GM19023 (cell line): ENCODE measurements at regions not wholly inside any gene's neighbourhood (a gene's known extent, or its start where the extent isn't known, plus 50 kb on each side); places are given as distances from the start of the nearest gene placed in this dataset.
"Not testable (repeated sequence)": the region's sequence is repeated elsewhere in the genome, so short reads cannot be mapped to it uniquely, and the experiment has no call there.

Experiments used
- ATAC-seq: cut with Tn5 transposase; IDR thresholded peaks from one replicate; pipeline ENCODE4 v1.9.1; 2021; ENCODE audit warnings: mild to moderate bottlenecking, moderate library complexity; ENCODE audit not compliant: unreplicated experiment

GRCh38 chr13:76829572-76830327 is 56.5 kb downstream of the KCTD12 start:
- no peak for ATAC-seq

DNA sequence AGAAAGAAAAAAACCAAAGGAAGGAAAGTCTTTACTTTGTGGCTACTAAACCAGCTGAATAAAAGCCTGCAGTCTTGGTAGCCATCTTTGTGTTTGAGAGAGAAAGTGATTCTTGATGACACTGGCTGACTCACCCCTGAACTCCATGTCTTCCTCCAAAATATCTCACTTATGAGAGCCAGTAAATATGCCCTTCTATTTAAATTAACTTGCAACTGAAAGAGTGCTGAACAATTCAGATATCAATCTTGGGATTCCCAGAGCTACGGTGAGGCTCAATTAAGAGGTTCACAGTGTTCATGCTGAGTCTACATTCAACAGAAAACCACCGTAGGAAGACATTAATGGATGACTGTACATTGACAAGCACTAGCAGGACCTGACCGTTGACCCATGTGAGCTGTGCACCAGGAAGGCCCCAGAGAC is 57.9 kb downstream of the KCTD12 start:
- no peak for ATAC-seq

DNA sequence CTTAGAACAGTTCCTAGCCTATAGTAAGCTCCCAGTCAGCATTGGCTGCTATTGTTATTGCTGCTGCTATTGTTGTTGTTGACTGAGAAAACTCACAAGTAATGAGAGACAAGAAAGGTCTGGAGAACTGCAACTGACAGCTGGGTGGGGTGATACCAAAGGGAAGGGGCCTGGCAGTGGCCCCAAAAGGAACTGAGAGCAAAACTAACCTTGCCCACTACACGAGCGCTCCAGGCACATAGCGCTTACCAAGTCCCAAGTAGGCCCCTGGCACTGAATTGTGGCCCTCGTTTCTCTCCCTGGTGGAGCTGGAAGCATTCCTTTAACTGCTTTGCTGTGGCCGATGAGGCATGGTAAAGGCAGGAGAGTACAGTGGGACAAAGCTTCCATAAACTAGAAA is 59.7 kb downstream of the KCTD12 start:
- no peak for ATAC-seq

DNA sequence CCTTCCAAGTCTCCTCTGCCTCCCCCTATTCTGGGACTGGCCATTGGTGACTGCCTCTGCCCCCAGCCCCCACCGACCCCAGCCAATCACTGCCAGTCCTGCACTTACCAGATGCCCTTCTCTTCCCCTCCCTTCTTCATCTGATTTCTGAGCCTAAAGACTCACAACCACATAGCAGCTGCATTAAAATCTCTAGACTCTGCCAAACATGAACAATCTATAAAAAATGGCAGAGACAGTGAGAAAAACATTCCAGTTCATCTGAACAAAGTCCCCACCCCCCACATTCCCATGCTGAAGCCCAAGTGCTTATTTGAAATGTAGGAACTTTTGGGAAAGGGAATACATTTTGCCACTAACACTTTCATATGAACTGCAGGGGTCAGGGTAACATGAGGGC is 60.8 kb downstream of the KCTD12 start:
- ATAC-seq: no peak

- no peak for ATAC-seq
These were observed 62.2 kb downstream of the KCTD12 start for GRCh38 chr13:76823969-76824368.

GRCh38 chr13:76822698-76823267 is 63.4 kb downstream of the KCTD12 start:
- peak; percentile 73 for ATAC-seq

- not testable (repeated sequence) for ATAC-seq
These were observed 65.0 kb downstream of the KCTD12 start for GRCh38 chr13:76821222-76821621.

- no peak for ATAC-seq
These were observed 65.4 kb downstream of the KCTD12 start for GRCh38 chr13:76820759-76821158.

- ATAC-seq: peak; percentile 58
These were observed 69.8 kb downstream of the KCTD12 start for GRCh38 chr13:76816394-76816793.

DNA sequence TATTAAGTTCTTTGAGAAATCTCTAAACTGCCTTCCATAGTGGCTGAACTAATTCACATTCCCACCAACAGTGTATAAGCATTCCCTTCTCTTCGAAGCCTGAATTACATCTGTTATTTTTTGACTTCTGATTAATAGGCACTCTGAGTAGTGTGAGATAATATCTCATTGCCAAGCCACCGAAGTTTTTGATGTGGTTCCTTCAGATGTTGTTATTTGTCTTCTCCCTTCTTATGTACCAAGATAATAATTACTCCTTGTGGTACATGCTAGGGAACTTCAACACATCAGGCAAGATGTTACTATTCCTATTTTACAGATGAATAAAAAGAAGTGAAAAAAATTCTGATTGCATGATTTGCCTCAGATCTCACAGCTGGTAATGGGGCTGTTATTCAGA is 70.9 kb downstream of the KCTD12 start:
- no peak for ATAC-seq

- no peak for ATAC-seq
These were observed 72.3 kb downstream of the KCTD12 start for GRCh38 chr13:76813891-76814290.

DNA sequence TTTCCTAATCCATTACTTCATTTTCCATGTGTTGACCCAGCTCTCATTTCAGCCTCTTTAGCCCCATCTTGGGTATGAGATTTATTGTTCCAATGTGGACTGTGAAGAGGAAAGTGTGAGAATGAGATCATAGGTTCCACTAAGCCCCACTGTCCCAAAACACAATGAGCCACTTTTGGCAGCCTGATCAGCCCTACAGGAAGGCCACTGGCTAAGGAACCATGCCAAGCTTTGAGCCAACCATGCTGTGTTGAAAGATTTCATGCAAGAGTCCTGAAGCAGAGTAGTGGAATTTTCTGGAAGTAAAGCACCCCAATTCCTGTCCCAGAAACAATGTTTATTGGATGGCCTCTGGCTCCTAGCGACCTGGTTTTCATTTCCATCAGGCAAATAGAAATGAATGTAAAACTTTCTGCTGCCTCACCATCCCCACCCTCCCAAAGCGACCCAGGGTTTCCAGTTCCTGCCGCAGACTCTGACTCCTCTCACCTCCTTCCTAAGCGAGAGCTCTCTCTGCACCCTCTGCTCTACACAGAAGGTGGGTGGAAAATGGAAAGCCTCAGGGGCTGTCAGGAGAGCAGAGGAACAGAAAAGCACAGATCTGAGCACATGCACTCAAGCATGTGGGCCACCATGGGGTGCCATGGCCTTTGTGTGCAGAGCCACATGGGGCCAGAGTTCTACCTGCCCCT is 73.1 kb downstream of the KCTD12 start:
- ATAC-seq: no peak

GRCh38 chr13:76812206-76812897 is 73.9 kb downstream of the KCTD12 start:
- no peak for ATAC-seq

- ATAC-seq: no peak
These were observed 76.8 kb downstream of the KCTD12 start for GRCh38 chr13:76809389-76809788.

DNA sequence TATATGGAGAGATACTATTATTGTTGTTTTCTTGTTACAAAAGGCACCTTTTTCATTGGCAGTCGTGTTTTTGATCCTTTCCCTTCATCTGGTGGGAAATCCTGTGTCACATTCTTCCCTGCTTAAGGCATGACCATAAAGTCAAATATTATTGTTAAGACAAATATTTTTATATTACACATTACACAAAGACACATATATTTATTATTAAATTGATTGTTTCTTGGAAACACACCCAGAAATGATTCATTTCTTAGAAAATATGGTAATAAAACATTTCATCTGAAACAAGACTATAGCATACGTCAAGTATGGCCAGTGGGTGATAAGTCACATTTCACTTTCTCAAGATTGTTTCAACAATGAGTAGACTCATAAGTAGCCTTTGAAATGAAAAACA is 77.3 kb downstream of the KCTD12 start:
- ATAC-seq: no peak

GRCh38 chr13:76804801-76805200 is 81.4 kb downstream of the KCTD12 start:
- ATAC-seq: no peak

GRCh38 chr13:76803831-76804230 is 82.4 kb downstream of the KCTD12 start:
- no peak for ATAC-seq

DNA sequence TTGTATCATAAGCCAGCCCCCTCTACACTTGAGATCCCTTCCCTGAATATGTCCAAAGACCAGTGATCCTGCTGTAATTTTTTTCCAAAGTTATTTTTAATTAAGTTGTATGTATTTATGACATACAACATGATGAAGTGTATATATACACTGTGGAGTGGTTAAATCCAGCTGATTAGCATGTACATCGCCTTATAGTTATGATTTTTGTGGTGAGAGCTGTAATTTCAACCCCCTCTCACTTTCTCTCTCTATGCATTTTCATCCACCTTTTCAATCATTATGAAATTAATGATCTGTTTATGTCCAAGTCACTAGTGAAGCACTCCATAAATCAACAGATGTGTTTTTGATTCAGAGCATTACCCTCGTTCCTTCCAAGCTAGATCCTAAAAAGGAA is 85.3 kb downstream of the KCTD12 start:
- no peak for ATAC-seq

GRCh38 chr13:76799696-76800095 is 86.5 kb downstream of the KCTD12 start:
- no peak for ATAC-seq

DNA sequence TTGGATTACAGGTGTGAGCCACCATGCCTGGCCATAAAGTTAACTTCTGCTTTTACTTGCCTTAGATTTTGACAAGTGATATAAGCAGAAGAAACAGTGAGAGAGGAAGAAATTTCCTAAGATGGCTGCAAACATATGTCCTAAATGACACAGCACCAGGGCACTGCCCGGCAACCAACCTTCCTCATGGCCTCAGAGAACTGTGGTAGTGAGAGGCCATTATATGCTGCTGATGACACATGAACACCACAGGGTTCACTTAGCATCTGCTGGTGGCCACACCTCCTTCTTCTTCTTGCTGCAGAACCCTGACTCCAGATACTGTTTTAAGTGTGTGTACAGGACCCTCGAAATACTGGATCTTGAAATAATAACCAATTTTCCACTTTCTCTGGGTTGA is 88.2 kb downstream of the KCTD12 start:
- ATAC-seq: no peak

DNA sequence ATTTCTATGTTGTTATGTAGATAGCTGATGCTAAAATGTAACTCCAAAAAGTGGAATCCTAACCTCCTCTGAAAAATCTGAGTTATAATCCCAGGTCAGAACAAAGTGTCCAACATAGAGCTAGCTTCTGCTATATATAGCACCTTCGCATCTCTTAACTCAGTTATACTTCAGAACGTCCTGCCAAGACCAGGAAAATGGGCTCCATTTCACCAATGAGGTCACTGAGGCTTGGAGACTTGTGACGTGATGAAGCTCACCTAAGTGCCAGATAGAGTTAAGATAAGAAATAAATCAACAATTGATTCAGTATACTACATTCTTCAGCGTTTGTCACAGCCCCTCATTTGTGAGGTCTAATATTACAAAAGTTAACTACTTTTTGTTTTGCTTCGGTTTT is 88.8 kb downstream of the KCTD12 start:
- no peak for ATAC-seq

- ATAC-seq: no peak
These were observed 89.4 kb downstream of the KCTD12 start for GRCh38 chr13:76796851-76797250.
